ENCODE measurements at regions not wholly inside any gene's neighbourhood (a gene's known extent, or its start where the extent isn't known, plus 50 kb on each side); places are given as distances from the start of the nearest gene placed in this dataset.

- no peak for TF ChIP-seq CTCF (optimal IDR thresholded peaks at IDR 0.05 in 1 of 3, IDR thresholded peaks at IDR 0.05 in 1 of 3, conservative IDR thresholded peaks at IDR 0.05 in 1 of 3; ENCODE audit: extremely low read depth in 1 of 3, insufficient read depth in 2 of 3, low read length in 3 of 3)
- TF ChIP-seq EZH2 (IDR thresholded peaks at IDR 0.05; ENCODE audit: low read length) = no peak
Measured at GRCh38 chr1:30598571-30599114, 124.7 kb downstream of the MATN1 start.

Data from keratinocyte (primary cell).